GM12864 (cell line): ENCODE measurements at regions not wholly inside any gene's neighbourhood (a gene's known extent, or its start where the extent isn't known, plus 50 kb on each side); places are given as distances from the start of the nearest gene placed in this dataset.

ENCODE experiments used
- DNase-seq: peaks from one replicate; pipeline ENCODE4 v3.0.0-alpha.2; 2011; ENCODE audit warnings: low read depth
- H3K4me3 ChIP-seq: 2 replicates; pipeline ENCODE4 v1.5.1; 2011; ENCODE audit warnings: mild to moderate bottlenecking, low read depth, low read length, control low read depth
- CTCF ChIP-seq: IDR thresholded peaks from 2 replicates; pipeline ENCODE4 v1.5.1; 2011; ENCODE audit warnings: low read depth, mild to moderate bottlenecking, moderate library complexity, low read length, control low read depth, inconsistent platforms; ENCODE audit errors: missing control alignments

GRCh38 chr1:68378296-68379084 is 71.3 kb downstream of the RPE65 start:
- no peak for TF ChIP-seq CTCF
- no peak for DNase-seq
- H3K4me3 ChIP-seq, result no peak overlapping the region

GRCh38 chr1:68377098-68377497 is 72.7 kb downstream of the RPE65 start:
- no peak overlapping the region for H3K4me3 ChIP-seq
- no peak for DNase-seq
- no peak for TF ChIP-seq CTCF

GRCh38 chr1:68376441-68376840 is 73.3 kb downstream of the RPE65 start:
- DNase-seq, result no peak
- no peak overlapping the region for H3K4me3 ChIP-seq
- TF ChIP-seq CTCF, result no peak

GRCh38 chr1:68375919-68376318 is 73.8 kb downstream of the RPE65 start:
- TF ChIP-seq CTCF, result no peak
- no peak overlapping the region for H3K4me3 ChIP-seq
- DNase-seq, result no peak

- TF ChIP-seq CTCF, result no peak
- no peak overlapping the region for H3K4me3 ChIP-seq
- DNase-seq, result no peak
Measured at GRCh38 chr1:68373173-68373572, 76.6 kb downstream of the RPE65 start.

- TF ChIP-seq CTCF, result no peak
- DNase-seq, result no peak
- no peak overlapping the region for H3K4me3 ChIP-seq
Measured at GRCh38 chr1:68372487-68372886, 77.3 kb downstream of the RPE65 start.

- no peak for TF ChIP-seq CTCF
- H3K4me3 ChIP-seq, result no peak overlapping the region
- no peak for DNase-seq
Measured at GRCh38 chr1:68370101-68370915, 79.4 kb downstream of the RPE65 start.
